Erythroblast (primary cell): ENCODE measurements at regions not wholly inside any gene's neighbourhood (a gene's known extent, or its start where the extent isn't known, plus 50 kb on each side); places are given as distances from the start of the nearest gene placed in this dataset.

ENCODE experiments used
- GATA1 ChIP-seq: IDR thresholded peaks from 2 replicates; pipeline ENCODE4 v1.6.1; 2011; ENCODE audit warnings: low read depth, mild to moderate bottlenecking, control low read depth, low read length, moderate library complexity
- POLR2A ChIP-seq: IDR thresholded peaks from 2 replicates; pipeline ENCODE4 v1.6.1; 2011; ENCODE audit warnings: mild to moderate bottlenecking, low read length

DNA sequence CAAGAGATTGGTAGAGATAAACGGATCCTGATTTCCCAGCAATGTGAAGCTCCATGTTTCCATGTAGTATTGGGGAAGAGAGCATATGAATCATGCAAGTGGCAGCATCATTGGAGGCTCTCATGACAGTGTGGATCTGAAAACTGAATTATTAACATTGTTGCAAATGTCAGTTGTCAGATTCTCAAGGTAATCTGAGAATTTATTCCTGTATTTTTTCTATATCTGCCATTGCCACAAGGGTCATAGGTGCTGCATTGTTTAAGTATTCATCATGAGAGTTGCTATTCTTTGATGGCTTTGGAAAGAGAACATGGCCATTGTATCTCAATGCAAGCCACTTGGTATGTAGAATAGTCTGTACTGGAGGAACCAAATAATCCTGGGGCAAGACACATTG is 1217.0 kb upstream of the ZEB2 start:
- TF ChIP-seq POLR2A = no peak
- no peak for TF ChIP-seq GATA1
